GM12864 (cell line): ENCODE measurements at regions not wholly inside any gene's neighbourhood (a gene's known extent, or its start where the extent isn't known, plus 50 kb on each side); places are given as distances from the start of the nearest gene placed in this dataset.

Source experiments
- DNase-seq: peaks from one replicate; pipeline ENCODE4 v3.0.0-alpha.2; 2011; ENCODE audit warnings: low read depth
- H3K4me3 ChIP-seq: 2 replicates; pipeline ENCODE4 v1.5.1; 2011; ENCODE audit warnings: mild to moderate bottlenecking, low read depth, low read length, control low read depth
- CTCF ChIP-seq: IDR thresholded peaks from 2 replicates; pipeline ENCODE4 v1.5.1; 2011; ENCODE audit warnings: low read depth, mild to moderate bottlenecking, moderate library complexity, low read length, control low read depth, inconsistent platforms; ENCODE audit errors: missing control alignments

- H3K4me3 ChIP-seq, result no peak overlapping the region
- TF ChIP-seq CTCF, result no peak
- DNase-seq, result no peak
Measured at GRCh38 chr3:99516936-99517335, 121.5 kb upstream of the COL8A1 start.

GRCh38 chr3:99515891-99516290, 122.5 kb upstream of the COL8A1 start:
- DNase-seq, result no peak
- TF ChIP-seq CTCF, result no peak

GRCh38 chr3:99509224-99509623, 129.2 kb upstream of the COL8A1 start:
- DNase-seq, result no peak
- H3K4me3 ChIP-seq, result no peak overlapping the region
- TF ChIP-seq CTCF, result no peak

More at GRCh38 chr3:99515891-99516290, 122.5 kb upstream of the COL8A1 start:
- H3K4me3 ChIP-seq, result no peak overlapping the region

GRCh38 chr3:99508191-99508590, 130.2 kb upstream of the COL8A1 start:
- H3K4me3 ChIP-seq, result no peak overlapping the region
- no peak for DNase-seq
- no peak for TF ChIP-seq CTCF

- DNase-seq, result peak; percentile 79
- H3K4me3 ChIP-seq, result no peak overlapping the region
- no peak for TF ChIP-seq CTCF
Measured at GRCh38 chr3:99505646-99506269, 132.6 kb upstream of the COL8A1 start.

GRCh38 chr3:99505200-99505599, 133.2 kb upstream of the COL8A1 start:
- no peak overlapping the region for H3K4me3 ChIP-seq
- no peak for TF ChIP-seq CTCF
- no peak for DNase-seq

- no peak for TF ChIP-seq CTCF
- DNase-seq, result no peak
- H3K4me3 ChIP-seq, result no peak overlapping the region
Measured at GRCh38 chr3:99504258-99504657, 134.1 kb upstream of the COL8A1 start.
